K562 (cell line): ENCODE measurements at regions not wholly inside any gene's neighbourhood (a gene's known extent, or its start where the extent isn't known, plus 50 kb on each side); places are given as distances from the start of the nearest gene placed in this dataset.

ENCODE experiments used
- ATAC-seq: fragments of 200-7000 bp; cut with Tn5 transposase; 3 replicates; pipeline ENCODE4 v1.9.1; 2020; ENCODE audit warnings: moderate library complexity
- BruUV-seq: library from RNA; stranded (reverse); fragments of 400-500 nt; replicated peaks from 2 replicates; lab custom pipeline; 2021; lab: Mats Ljungman, UMichigan
- CTCF ChIA-PET: fragments of 300-600 bp; formaldehyde crosslinking; extraction: SDS; loops from one replicate; lab custom pipeline; 2021; ENCODE audit warnings: low intra/inter-chr PET ratio; lab: Yijun Ruan, JAX
- POLR2A ChIA-PET: fragments of 300-600, 350-650 bp; sonication (Branson Sonifier 250); formaldehyde crosslinking; extraction: SDS; loops from one replicate; lab custom pipeline; 2021; ENCODE audit warnings: antibody characterized with exemption, inconsistent platforms; lab: Yijun Ruan, JAX
- DNase-seq, 4 experiments: peaks; one replicate each; pipeline versions ENCODE4 v3.0.0 to v3.0.0-alpha.2; 2011 to 2018; ENCODE audit warnings: low spot score in 3 of 4, mixed read lengths in 3 of 4; ENCODE audit errors: extremely low read depth in 1 of 4
- FAIRE-seq: peaks from 2 replicates; lab custom pipeline; 2011; peaks lifted over from hg19 to GRCh38; lab: Jason Lieb, UNC
- H2AFZ ChIP-seq: 2 replicates; pipeline ENCODE4 v1.6.0; 2011; ENCODE audit warnings: low read depth, low read length, control low read depth, inconsistent platforms
- H3K27ac ChIP-seq: fragments of 200-600 bp; 3 replicates; pipeline ENCODE4 v1.8.0; 2011; ENCODE audit warnings: low read depth, mild to moderate bottlenecking, control low read depth, inconsistent platforms, low read length, moderate library complexity, mixed read lengths; ENCODE audit errors: extremely low read depth
- H3K27me3 ChIP-seq, 2 experiments: fragments of 300-600 bp in 1 of 2; 2 replicates in 1 of 2; 3 replicates in 1 of 2; pipeline versions ENCODE4 v1.6.0 to v1.8.0; 2011; ENCODE audit warnings: inconsistent platforms in 2 of 2, low read length in 2 of 2, mild to moderate bottlenecking in 1 of 2, mixed read lengths in 1 of 2, moderate library complexity in 1 of 2; ENCODE audit not compliant: control insufficient read depth in 2 of 2, insufficient read depth in 2 of 2
- H3K36me3 ChIP-seq: fragments of 300-600 bp; 3 replicates; pipeline ENCODE4 v1.8.0; 2011; ENCODE audit warnings: mild to moderate bottlenecking, low read length, inconsistent platforms; ENCODE audit not compliant: control insufficient read depth, insufficient read depth
- H3K4me1 ChIP-seq, 2 experiments: fragments of 200-600 bp in 1 of 2; replicated peaks in 1 of 2; 2 replicates in 1 of 2; 3 replicates in 1 of 2; pipeline versions ENCODE4 v1.5.1 to v1.8.0; 2011; ENCODE audit warnings: inconsistent platforms in 2 of 2, low read length in 2 of 2, mild to moderate bottlenecking in 1 of 2, mixed read lengths in 1 of 2, moderate library complexity in 1 of 2; ENCODE audit not compliant: control insufficient read depth in 2 of 2, insufficient read depth in 2 of 2
- H3K4me2 ChIP-seq: 2 replicates; pipeline ENCODE4 v1.6.1; 2011; ENCODE audit warnings: low read length, control low read depth, inconsistent platforms, mixed read lengths; ENCODE audit not compliant: insufficient read depth
- H3K4me3 ChIP-seq: fragments of 200-600 bp; sonication (generic), shearing (Covaris generic); 2 replicates; pipeline ENCODE4 v1.5.1; 2016; ENCODE audit warnings: control low read depth, inconsistent platforms
- H3K79me2 ChIP-seq: fragments of 200-600 bp; 3 replicates; pipeline ENCODE4 v1.8.0; 2011; ENCODE audit warnings: low read length, inconsistent platforms; ENCODE audit not compliant: control insufficient read depth, insufficient read depth
- H3K9ac ChIP-seq, 2 experiments: 2 replicates each; pipeline versions ENCODE4 v1.6.0 to v1.6.1; 2011; ENCODE audit warnings: low read depth in 2 of 2, low read length in 2 of 2, control low read depth in 1 of 2, inconsistent platforms in 1 of 2, mild to moderate bottlenecking in 1 of 2, mixed read lengths in 1 of 2; ENCODE audit not compliant: insufficient read depth in 1 of 2
- H3K9me1 ChIP-seq: one replicate; pipeline ENCODE4 v1.6.0; 2011; ENCODE audit warnings: inconsistent platforms, mild to moderate bottlenecking, low read length, moderate library complexity; ENCODE audit not compliant: control insufficient read depth, insufficient read depth
- H3K9me3 ChIP-seq: replicated peaks from 2 replicates; pipeline ENCODE4 v1.5.1; 2011; ENCODE audit warnings: low read depth, low read length, inconsistent platforms; ENCODE audit not compliant: control insufficient read depth, insufficient read depth
- H4K20me1 ChIP-seq: replicated peaks from 2 replicates; pipeline ENCODE4 v1.6.1; 2011; ENCODE audit warnings: low read length, inconsistent platforms, mixed read lengths; ENCODE audit not compliant: control insufficient read depth, insufficient read depth
- CREB5 ChIP-seq: fragments of 250-450 bp; sonication (Bioruptor Pico); IDR thresholded peaks from 2 replicates; pipeline ENCODE4 v1.5.0; 2020; ENCODE audit warnings: mild to moderate bottlenecking
- SMAD1 ChIP-seq: fragments of 150-350 bp; IDR thresholded peaks from 2 replicates; pipeline ENCODE4 v1.6.1; 2014; ENCODE audit warnings: low read length, low read depth; ENCODE audit not compliant: partially characterized antibody
- SMC3 ChIP-seq: conservative IDR thresholded peaks from 2 replicates; pipeline ENCODE4 v1.6.1; 2011; ENCODE audit warnings: low read depth, low read length, improper control_type of control experiment; ENCODE audit not compliant: insufficient read depth
- TAF9B ChIP-seq: fragments of 450-650 bp; IDR thresholded peaks from 2 replicates; pipeline ENCODE4 v1.6.1; 2018; ENCODE audit warnings: mild to moderate bottlenecking; ENCODE audit not compliant: partially characterized antibody
- WGBS: fragments of 100-300 bp; shearing (Covaris generic); methylation state at CpG from one replicate; pipeline ENCODE4 v1.1.6; 2016; ENCODE audit warnings: low coverage, mixed read lengths; ENCODE audit not compliant: insufficient coverage; ENCODE audit errors: missing lambda C conversion rate; 5-methylcytosine and 5-hydroxymethylcytosine counted together
- in situ Hi-C: fragments of 300-500 bp; cut with MboI; formaldehyde crosslinking; loops from 4 replicates; pipeline ENCODE4 v1.15.0; 2018; ENCODE audit warnings: inconsistent platforms, mixed read lengths
- intact Hi-C: fragments of 100-400 bp; cut with micrococcal nuclease; formaldehyde crosslinking; loops from 2 replicates; pipeline ENCODE4 v1.14.2; 2022
- TF ChIP-seq, protein P1 (sequence below), 2 experiments: fragments of 450-650 bp; formaldehyde crosslinking in 1 of 2; IDR thresholded peaks; 2 replicates each; pipeline versions ENCODE4 v1.4.0 to v1.6.1; 2014 to 2020; ENCODE audit warnings: mild to moderate bottlenecking in 2 of 2, borderline replicate concordance in 1 of 2, low read depth in 1 of 2

DNA sequence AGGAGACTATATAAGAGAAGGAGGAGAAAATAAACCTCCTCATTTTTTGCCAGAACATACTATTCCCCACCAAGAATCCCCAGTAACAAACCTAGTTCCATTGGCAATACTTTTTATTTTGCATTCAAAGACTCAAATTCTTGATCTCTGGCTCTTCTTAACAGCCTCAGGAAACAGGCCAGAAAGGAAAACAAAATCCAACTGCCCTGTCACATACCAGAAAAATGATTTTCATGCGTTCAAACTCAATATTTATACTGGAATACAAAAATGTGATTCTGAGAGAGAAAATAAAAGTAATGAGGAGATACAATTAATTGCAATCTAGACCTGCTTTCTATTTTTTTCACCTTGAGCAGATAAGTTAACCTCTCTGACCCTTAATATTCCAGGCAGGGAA is 435.9 kb upstream of the AUTS2 start:
- FAIRE-seq (no peak), DNase-seq (no peak), ATAC-seq (no peak)
- no TSS peak for BruUV-seq
- no peak overlapping the region for H2AFZ ChIP-seq
- H3K27me3 ChIP-seq, result no peaks in the 10 kb centered on the region
- CTCF ChIA-PET, result no interaction called here
- no peak overlapping the region for H3K4me2 ChIP-seq
- no peak overlapping the region for H3K9ac ChIP-seq
- H3K27ac ChIP-seq, result no peak overlapping the region
- WGBS, result 0% methylated on average over 1 of the region's 1 CpG
- intact Hi-C loops (no loop called here), in situ Hi-C loops (no loop called here)
- H3K9me1 ChIP-seq, result no peaks in the 10 kb centered on the region
- TF ChIP-seq SMC3, result no peak
- TF ChIP-seq TAF9B, result no peak
- no peak for TF ChIP-seq CREB5 (CRISPR knock-in tag)
- no peaks in the 10 kb centered on the region for H3K79me2 ChIP-seq
- no peaks in the 10 kb centered on the region for H4K20me1 ChIP-seq
- no peaks in the 10 kb centered on the region for H3K4me1 ChIP-seq
- H3K4me3 ChIP-seq, result no peak overlapping the region
- no peaks in the 10 kb centered on the region for H3K36me3 ChIP-seq
- POLR2A ChIA-PET, result no interaction called here
- H3K9me3 ChIP-seq, result no peaks in the 10 kb centered on the region

- no peaks in the 10 kb centered on the region for H3K27me3 ChIP-seq
- no peak overlapping the region for H3K27ac ChIP-seq
- H3K9me1 ChIP-seq, result no peaks in the 10 kb centered on the region
- H3K36me3 ChIP-seq, result no peaks in the 10 kb centered on the region
- no peaks in the 10 kb centered on the region for H3K79me2 ChIP-seq
- no peaks in the 10 kb centered on the region for H4K20me1 ChIP-seq
- CTCF ChIA-PET, result no interaction called here
- DNase-seq (no peak), FAIRE-seq (no peak), ATAC-seq (no peak)
- no peaks in the 10 kb centered on the region for H3K9me3 ChIP-seq
- H3K9ac ChIP-seq, result no peak overlapping the region
- H3K4me3 ChIP-seq, result no peak overlapping the region
- no peaks in the 10 kb centered on the region for H3K4me1 ChIP-seq
- POLR2A ChIA-PET, result interaction anchor here (0.6 kb wide), 1 partner anchor 86 kb away, joined by 3 read pairs; no protein-coding TSS in a partner anchor
- H3K4me2 ChIP-seq, result no peak overlapping the region
- intact Hi-C loops (no loop called here), in situ Hi-C loops (no loop called here)
- BruUV-seq, result no TSS peak
- H2AFZ ChIP-seq, result no peak overlapping the region
- 2% methylated on average over 8 of the region's 8 CpGs for WGBS
- TF ChIP-seq, protein P1, sequence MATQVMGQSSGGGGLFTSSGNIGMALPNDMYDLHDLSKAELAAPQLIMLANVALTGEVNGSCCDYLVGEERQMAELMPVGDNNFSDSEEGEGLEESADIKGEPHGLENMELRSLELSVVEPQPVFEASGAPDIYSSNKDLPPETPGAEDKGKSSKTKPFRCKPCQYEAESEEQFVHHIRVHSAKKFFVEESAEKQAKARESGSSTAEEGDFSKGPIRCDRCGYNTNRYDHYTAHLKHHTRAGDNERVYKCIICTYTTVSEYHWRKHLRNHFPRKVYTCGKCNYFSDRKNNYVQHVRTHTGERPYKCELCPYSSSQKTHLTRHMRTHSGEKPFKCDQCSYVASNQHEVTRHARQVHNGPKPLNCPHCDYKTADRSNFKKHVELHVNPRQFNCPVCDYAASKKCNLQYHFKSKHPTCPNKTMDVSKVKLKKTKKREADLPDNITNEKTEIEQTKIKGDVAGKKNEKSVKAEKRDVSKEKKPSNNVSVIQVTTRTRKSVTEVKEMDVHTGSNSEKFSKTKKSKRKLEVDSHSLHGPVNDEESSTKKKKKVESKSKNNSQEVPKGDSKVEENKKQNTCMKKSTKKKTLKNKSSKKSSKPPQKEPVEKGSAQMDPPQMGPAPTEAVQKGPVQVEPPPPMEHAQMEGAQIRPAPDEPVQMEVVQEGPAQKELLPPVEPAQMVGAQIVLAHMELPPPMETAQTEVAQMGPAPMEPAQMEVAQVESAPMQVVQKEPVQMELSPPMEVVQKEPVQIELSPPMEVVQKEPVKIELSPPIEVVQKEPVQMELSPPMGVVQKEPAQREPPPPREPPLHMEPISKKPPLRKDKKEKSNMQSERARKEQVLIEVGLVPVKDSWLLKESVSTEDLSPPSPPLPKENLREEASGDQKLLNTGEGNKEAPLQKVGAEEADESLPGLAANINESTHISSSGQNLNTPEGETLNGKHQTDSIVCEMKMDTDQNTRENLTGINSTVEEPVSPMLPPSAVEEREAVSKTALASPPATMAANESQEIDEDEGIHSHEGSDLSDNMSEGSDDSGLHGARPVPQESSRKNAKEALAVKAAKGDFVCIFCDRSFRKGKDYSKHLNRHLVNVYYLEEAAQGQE (IDR thresholded peaks at IDR 0.05; ENCODE audit: borderline replicate concordance), result no peak
- TF ChIP-seq, protein P1 (CRISPR knock-in tag; IDR thresholded peaks at IDR 0.05; ENCODE audit: low read depth), result no peak
- TF ChIP-seq SMAD1, result no peak
Observed at GRCh38 chr7:69162931-69163670, 435.2 kb upstream of the AUTS2 start.
